Stimulated activated CD4-positive, alpha-beta T cell treated with anti-CD3 and anti-CD28 coated beads, Interleukin-2, amount 100 ng/mL, for 48 hours (primary cell): ENCODE measurements at regions not wholly inside any gene's neighbourhood (a gene's known extent, or its start where the extent isn't known, plus 50 kb on each side); places are given as distances from the start of the nearest gene placed in this dataset.
A peak's percentile ranks its signal among the peaks of the same experiment; 100 is the strongest.

Experiments
- DNase-seq, 2 donors: peaks; one replicate each; pipeline ENCODE4 v3.0.0-alpha.2; 2020

GRCh38 chr9:31084350-31084749 lies 1300.1 kb upstream of the ACO1 start:
- DNase-seq = no peak

DNA sequence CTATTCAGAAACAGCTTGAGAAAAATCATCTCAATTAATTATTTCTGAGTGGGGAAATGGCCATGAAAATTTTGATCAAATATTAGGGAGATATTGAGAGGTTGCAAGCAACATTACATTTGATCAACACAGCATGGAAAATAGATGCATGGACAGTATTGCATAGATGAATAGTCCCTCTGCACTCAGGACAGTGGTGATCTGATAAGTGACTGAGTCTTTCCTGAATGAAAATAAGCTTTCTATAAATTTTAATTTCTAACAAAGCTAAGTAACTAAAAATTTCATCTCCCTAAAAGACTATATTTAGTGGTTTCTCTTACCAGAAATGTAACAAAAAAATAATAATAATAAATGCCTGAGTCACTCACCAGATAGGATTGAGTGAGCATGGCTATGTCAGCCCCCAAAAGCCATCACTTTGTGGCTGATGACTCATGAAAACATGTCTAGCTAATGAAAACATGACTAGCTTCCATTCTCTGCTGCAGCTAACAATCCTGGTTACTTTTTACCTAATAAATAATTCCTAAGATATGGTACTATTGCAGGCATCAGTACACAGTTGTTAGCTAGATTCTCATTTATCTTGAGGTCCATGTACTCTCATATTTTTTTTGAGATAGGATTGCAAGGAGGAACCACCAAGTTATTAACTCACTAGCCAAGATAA lies 1294.8 kb upstream of the ACO1 start:
- DNase-seq = no peak

GRCh38 chr9:31100311-31100710 lies 1284.1 kb upstream of the ACO1 start:
- no peak for DNase-seq

GRCh38 chr9:31103836-31104235 lies 1280.6 kb upstream of the ACO1 start:
- DNase-seq = no peak

DNA sequence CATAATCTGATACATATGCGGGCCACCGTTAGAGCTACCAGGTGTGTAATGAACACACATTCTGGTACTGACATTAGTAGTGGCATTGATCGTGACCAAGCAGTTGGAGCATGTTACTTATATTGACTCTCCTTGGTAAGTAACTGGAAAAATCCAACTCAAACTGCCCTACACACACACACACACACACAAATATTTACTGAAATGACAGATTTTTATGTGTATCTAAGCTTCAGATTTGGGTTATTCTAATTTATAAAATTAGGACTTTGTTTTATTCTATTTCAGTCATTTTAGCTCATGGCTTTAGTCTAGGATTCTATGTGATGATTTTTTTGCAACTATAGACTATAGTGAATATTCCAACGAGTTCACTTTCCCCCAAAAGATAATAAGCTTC lies 1280.2 kb upstream of the ACO1 start:
- no peak for DNase-seq

DNA sequence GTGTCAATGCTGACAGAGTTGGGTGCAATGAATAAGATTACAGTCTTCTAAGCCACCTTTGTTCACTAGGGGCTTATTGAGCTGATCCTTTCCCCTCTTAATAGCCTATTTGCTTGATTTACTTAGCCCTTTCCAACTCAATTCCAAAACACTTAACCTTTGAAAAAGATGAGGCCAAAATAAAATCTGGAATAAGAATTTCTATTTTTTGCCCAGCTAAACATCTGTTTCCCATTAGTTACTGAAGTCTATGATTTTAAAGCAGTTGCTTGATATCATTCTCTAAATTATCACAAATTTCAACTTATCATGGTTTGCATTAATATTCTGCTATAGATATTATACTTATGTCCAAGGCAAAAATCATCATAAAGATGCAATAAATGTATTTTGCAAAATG lies 1272.0 kb upstream of the ACO1 start:
- DNase-seq = no peak

GRCh38 chr9:31114346-31114745 lies 1270.1 kb upstream of the ACO1 start:
- DNase-seq = no peak

DNA sequence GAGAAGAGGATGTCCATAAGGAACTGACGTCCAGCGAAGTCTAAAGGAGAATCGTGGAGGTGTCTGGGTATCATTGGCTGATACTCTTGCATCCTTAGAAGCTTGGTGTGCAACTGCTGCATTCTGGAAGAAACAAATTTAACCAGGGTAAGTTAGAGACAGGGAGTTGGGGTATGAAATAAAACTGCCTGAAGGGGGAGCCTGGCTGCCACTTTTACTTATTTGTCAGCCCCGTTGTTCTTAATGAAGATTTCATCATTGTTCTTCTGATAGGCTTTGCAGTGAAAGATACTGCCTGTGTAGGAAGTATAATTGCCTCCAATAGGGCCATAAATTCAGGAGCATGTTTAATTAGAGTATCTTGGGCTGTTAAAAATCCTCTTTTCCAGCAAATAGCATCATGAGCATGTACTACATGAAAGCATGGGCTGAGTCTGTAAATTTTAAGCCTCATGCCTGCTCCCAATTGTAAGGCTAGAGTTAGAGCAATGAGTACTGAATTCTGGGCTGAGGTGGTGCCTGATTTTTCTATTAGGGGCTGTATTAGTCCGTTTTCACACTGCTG lies 1264.5 kb upstream of the ACO1 start:
- DNase-seq = peak in 1 of 2 donors; percentile 3

GRCh38 chr9:31124389-31124788 lies 1260.1 kb upstream of the ACO1 start:
- DNase-seq = no peak

DNA sequence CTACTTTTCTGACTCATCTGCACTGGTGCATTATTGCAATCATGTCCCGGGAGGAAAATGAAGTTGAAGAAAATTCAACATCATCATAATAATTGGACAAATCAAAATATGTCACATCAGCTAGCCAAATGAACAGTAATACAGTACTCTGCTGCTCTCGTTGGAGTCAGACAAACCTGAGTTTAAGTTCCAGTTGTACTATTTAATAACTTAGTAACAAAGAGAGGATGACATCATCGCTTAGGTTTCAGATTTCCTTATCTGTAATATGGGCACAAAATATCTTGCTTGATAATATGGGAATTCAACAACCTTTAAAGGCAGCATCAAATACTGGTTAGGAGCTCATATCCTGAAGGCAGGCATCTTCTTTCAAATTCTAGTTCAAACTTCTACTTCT lies 1248.9 kb upstream of the ACO1 start:
- DNase-seq = no peak

GRCh38 chr9:31136524-31136923 lies 1247.9 kb upstream of the ACO1 start:
- no peak for DNase-seq

GRCh38 chr9:31137176-31138160 lies 1247.0 kb upstream of the ACO1 start:
- DNase-seq = no peak

DNA sequence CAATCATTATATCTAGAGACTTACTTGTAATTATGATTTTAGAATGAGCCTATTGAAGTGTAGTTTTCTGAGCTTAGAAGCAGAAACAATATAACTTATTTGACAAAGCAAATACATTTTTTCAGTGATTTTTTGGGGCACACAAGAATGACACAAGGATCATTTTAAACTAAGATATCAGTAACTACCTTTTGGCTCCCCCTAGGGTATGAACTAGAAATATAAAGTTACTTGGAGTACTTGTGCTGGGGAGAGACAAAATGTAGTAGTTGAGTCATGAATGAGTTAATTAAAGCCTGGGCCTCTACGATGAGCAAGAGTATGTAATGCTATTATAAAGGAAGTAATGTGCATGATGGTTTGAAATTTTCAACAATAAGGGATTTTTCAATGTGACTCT lies 1244.1 kb upstream of the ACO1 start:
- no peak for DNase-seq

GRCh38 chr9:31142456-31142855 lies 1242.0 kb upstream of the ACO1 start:
- no peak for DNase-seq

- no peak for DNase-seq
Observed at GRCh38 chr9:31144614-31145013, 1239.8 kb upstream of the ACO1 start.

DNA sequence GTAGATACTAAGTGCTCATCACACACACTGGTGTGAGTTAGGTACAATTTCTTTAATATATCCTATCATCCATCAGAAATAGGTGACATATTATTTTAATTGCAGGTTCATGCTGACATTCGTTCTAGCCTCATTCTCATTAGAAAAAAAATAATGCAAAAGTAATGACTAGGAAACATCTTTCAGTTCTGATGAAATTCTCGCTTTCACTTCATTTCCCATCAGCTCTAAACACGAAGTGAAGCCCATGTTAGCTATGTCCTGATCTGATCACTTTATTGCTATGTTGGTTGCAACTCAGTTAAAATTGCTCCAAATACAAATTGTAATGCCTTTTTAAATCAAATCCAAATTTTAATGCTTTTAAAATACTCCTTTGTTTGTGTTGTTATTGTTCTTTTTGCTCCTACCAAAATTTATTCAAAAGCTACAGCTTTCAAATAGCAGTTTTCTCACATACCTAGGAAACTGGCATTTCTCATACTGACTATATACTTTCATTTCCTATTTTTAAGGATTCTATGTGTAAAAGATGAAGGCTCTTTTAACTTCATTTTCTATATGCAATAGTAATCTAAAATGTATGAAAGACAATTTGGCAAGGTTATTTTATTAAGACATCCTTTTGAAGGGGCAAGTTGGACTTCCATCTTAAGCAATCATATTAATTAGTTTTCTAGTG lies 1237.8 kb upstream of the ACO1 start:
- no peak for DNase-seq

- DNase-seq = no peak
Observed at GRCh38 chr9:31153250-31153840, 1231.1 kb upstream of the ACO1 start.

DNA sequence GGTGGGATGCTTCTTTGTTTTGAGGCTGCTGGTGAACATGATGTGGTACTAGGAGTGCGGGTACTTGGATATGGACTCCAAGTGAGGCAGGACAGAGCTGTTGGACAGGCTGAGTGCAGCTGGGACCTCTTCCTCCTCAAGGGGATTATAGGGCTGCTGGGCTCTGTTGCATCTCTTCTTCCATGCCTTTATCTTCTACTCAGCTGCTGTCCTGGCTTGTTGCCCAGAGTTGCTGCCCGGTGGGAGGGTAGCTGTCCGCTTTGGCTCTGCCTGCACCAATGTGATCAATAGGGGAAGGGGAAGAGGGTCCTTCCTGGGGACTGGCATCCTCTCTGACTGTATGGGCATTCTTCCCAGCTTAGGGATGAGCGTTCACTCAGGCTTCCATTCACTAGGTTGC lies 1217.9 kb upstream of the ACO1 start:
- no peak for DNase-seq

DNA sequence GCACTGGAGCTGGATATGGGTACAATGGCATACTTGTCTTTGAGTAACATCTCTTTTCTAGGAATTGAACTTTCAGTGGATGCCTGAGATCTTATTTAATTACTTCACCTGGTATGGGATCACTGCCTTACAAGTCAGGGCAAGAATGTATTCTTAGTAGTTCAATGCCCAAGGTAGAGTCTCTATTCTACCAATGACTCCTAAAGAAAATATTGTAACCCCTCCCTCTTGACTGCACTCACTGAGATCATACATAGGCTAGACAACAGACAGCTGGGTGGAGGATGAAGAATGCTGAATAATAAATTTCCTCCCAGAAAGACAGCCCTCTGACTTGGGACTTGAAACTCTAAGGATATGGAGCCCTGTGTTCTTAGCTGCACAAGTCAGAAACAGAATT lies 1216.3 kb upstream of the ACO1 start:
- no peak for DNase-seq

DNA sequence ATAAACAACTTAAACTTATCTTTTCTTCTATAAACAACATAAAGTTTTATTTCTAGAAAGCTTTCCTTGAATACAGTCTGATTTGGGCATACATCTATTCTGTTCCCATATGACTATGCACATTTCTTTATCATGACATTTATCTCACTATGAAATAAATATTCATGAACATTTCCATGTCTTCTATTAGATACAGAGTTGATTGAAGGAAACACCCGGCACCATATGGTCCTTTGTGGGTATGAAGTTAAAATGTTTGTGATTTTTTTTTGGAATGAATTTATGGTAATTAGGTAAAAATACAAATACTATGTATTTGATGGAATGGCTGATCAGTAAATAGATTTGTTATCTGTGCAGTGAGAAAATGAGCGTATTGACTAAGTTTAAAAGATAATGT lies 1209.8 kb upstream of the ACO1 start:
- no peak for DNase-seq

- DNase-seq = no peak
Observed at GRCh38 chr9:31183866-31184265, 1200.6 kb upstream of the ACO1 start.

DNA sequence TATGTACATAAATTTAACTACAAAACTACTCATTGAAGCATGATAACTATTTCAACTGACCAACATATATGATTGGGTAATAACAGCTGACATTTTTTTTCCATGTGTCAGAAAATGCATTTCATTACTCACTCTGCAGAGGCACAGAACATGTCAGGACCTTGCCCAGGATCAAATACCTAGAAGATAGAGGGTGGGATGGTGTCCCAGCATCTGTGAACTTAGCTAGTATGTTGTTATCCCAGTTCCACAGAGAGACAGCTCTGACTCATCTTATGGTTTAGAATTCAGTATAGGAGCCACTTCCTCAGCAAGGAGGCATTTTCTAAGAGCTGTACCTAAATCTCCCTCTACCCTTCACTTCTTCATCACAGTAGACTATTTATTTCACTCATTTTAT lies 1198.6 kb upstream of the ACO1 start:
- no peak for DNase-seq

- DNase-seq = no peak
Observed at GRCh38 chr9:31188496-31188895, 1195.9 kb upstream of the ACO1 start.
